ENCODE measurements at regions not wholly inside any gene's neighbourhood (a gene's known extent, or its start where the extent isn't known, plus 50 kb on each side); places are given as distances from the start of the nearest gene placed in this dataset.

- no peaks in the 10 kb centered on the region for H3K9me3 ChIP-seq (ENCODE audit: control insufficient read depth, insufficient read depth, low read depth, low read length)
- ATAC-seq (no peak), DNase-seq (ENCODE audit: low read depth, low spot score) (no peak)
- intact Hi-C loops (cut with micrococcal nuclease; ENCODE audit: unreplicated experiment), result no loop called here
- ChIA-PET POLR2A (no interaction called here), CTCF (no interaction called here)
- H3K4me1 ChIP-seq (ENCODE audit: control insufficient read depth, insufficient read depth, low read length), result no peaks in the 10 kb centered on the region
- no peak overlapping the region for H3K27ac ChIP-seq (ENCODE audit: low read length)
- in situ Hi-C loops (cut with HindIII; ENCODE audit: low pct_unique_long_range_greater_than_20kb, low sequenced_read_pairs), result no loop called here
- no peaks in the 10 kb centered on the region for H3K27me3 ChIP-seq (ENCODE audit: control insufficient read depth, insufficient read depth, low read length)
- no TSS peak for BruUV-seq (replicated peaks)
- H3K4me3 ChIP-seq (ENCODE audit: low read depth in 2 of 2, low read length in 2 of 2), result no peak overlapping the region
- no peak for TF ChIP-seq REST (IDR thresholded peaks at IDR 0.05; ENCODE audit: insufficient read depth in 1 of 2, low read depth in 2 of 2, low read length in 1 of 2)
- TF ChIP-seq TCF7L2 (IDR thresholded peaks at IDR 0.05; ENCODE audit: low read depth, low read length), result no peak
- TF ChIP-seq SIN3A (IDR thresholded peaks at IDR 0.05; ENCODE audit: borderline replicate concordance, insufficient read depth, low read depth, low read length), result no peak
- no peak for TF ChIP-seq CTCF (IDR thresholded peaks at IDR 0.05)
- no peak for TF ChIP-seq POLR2AphosphoS5 (IDR thresholded peaks at IDR 0.05; ENCODE audit: low read depth, low read length)
- no peaks in the 10 kb centered on the region for H3K36me3 ChIP-seq (ENCODE audit: control insufficient read depth, insufficient read depth, low read length)
Observed at GRCh38 chr5:3030511-3031165, 279.2 kb upstream of the IRX2 start.

- H3K36me3 ChIP-seq (ENCODE audit: control insufficient read depth, insufficient read depth, low read length), result no peaks in the 10 kb centered on the region
- POLR2A ChIA-PET, result no interaction called here
- H3K4me1 ChIP-seq (ENCODE audit: control insufficient read depth, insufficient read depth, low read length), result no peaks in the 10 kb centered on the region
- no peak for TF ChIP-seq SIN3A (IDR thresholded peaks at IDR 0.05; ENCODE audit: borderline replicate concordance, insufficient read depth, low read depth, low read length)
- no peak for TF ChIP-seq TCF7L2 (IDR thresholded peaks at IDR 0.05; ENCODE audit: low read depth, low read length)
- no peak for TF ChIP-seq REST (IDR thresholded peaks at IDR 0.05; ENCODE audit: insufficient read depth in 1 of 2, low read depth in 2 of 2, low read length in 1 of 2)
- no peak for TF ChIP-seq CTCF (IDR thresholded peaks at IDR 0.05)
- no peak for TF ChIP-seq POLR2AphosphoS5 (IDR thresholded peaks at IDR 0.05; ENCODE audit: low read depth, low read length)
- BruUV-seq (replicated peaks), result no TSS peak
- no peak overlapping the region for H3K4me3 ChIP-seq (ENCODE audit: low read depth in 2 of 2, low read length in 2 of 2)
- H3K27me3 ChIP-seq (ENCODE audit: control insufficient read depth, insufficient read depth, low read length), result no peaks in the 10 kb centered on the region
- H3K27ac ChIP-seq (ENCODE audit: low read length), result no peak overlapping the region
- ATAC-seq (no peak), DNase-seq (ENCODE audit: low read depth, low spot score) (no peak)
- intact Hi-C loops (cut with micrococcal nuclease; ENCODE audit: unreplicated experiment), result no loop called here
- no peaks in the 10 kb centered on the region for H3K9me3 ChIP-seq (ENCODE audit: control insufficient read depth, insufficient read depth, low read depth, low read length)
- CTCF ChIA-PET, result no interaction called here
- in situ Hi-C loops (cut with HindIII; ENCODE audit: low pct_unique_long_range_greater_than_20kb, low sequenced_read_pairs), result no loop called here
Observed at GRCh38 chr5:3029396-3029795, 277.9 kb upstream of the IRX2 start.

All from Panc1 (cell line).